GM12892 (cell line): ENCODE measurements at regions not wholly inside any gene's neighbourhood (a gene's known extent, or its start where the extent isn't known, plus 50 kb on each side); places are given as distances from the start of the nearest gene placed in this dataset.

ENCODE experiments used
- DNase-seq: peaks from one replicate; pipeline ENCODE4 v3.0.0; 2011; ENCODE audit not compliant: insufficient read length
- FAIRE-seq: peaks from 2 replicates; lab custom pipeline; 2011; peaks lifted over from hg19 to GRCh38; lab: Jason Lieb, UNC
- POLR2A ChIP-seq: IDR thresholded peaks from 2 replicates; pipeline ENCODE4 v1.6.1; 2011; ENCODE audit warnings: low read depth, low read length, control low read depth
- POLR2AphosphoS5 ChIP-seq: IDR thresholded peaks from 2 replicates; pipeline ENCODE4 v1.6.1; 2011; ENCODE audit warnings: low read depth, low read length, control low read depth
- TAF1 ChIP-seq: IDR thresholded peaks from 2 replicates; pipeline ENCODE4 v1.6.1; 2011; ENCODE audit warnings: low read depth, mild to moderate bottlenecking, control low read depth, low read length, borderline replicate concordance

GRCh38 chr5:59976342-59976741 is 82.8 kb upstream of the PDE4D start:
- no peak for FAIRE-seq
- no peak for DNase-seq
- TF ChIP-seq POLR2A, result no peak
- no peak for TF ChIP-seq POLR2AphosphoS5
- TF ChIP-seq TAF1, result no peak

- no peak for DNase-seq
- FAIRE-seq, result no peak
- TF ChIP-seq POLR2A (no peak), POLR2AphosphoS5 (no peak), TAF1 (no peak)
Measured at GRCh38 chr5:59972043-59972442, 78.5 kb upstream of the PDE4D start.

GRCh38 chr5:59959330-59959729 is 65.8 kb upstream of the PDE4D start:
- DNase-seq (no peak), FAIRE-seq (no peak)
- TF ChIP-seq POLR2A, result no peak
- no peak for TF ChIP-seq TAF1
- no peak for TF ChIP-seq POLR2AphosphoS5

GRCh38 chr5:59956130-59956783 is 62.7 kb upstream of the PDE4D start:
- FAIRE-seq (no peak), DNase-seq (no peak)
- TF ChIP-seq TAF1 (no peak), POLR2A (no peak), POLR2AphosphoS5 (no peak)

- TF ChIP-seq TAF1 (no peak), POLR2AphosphoS5 (no peak), POLR2A (no peak)
- DNase-seq, result no peak
- FAIRE-seq, result no peak
Measured at GRCh38 chr5:59955241-59955640, 61.7 kb upstream of the PDE4D start.

GRCh38 chr5:59943452-59944113 is 50.1 kb upstream of the PDE4D start:
- FAIRE-seq, result no peak
- no peak for DNase-seq
- no peak for TF ChIP-seq TAF1
- no peak for TF ChIP-seq POLR2A
- TF ChIP-seq POLR2AphosphoS5, result no peak
